MM.1S (cell line): ENCODE measurements at regions not wholly inside any gene's neighbourhood (a gene's known extent, or its start where the extent isn't known, plus 50 kb on each side); places are given as distances from the start of the nearest gene placed in this dataset.

Source experiments
- CTCF ChIP-seq: fragments of 300-600 bp; sonication (generic); IDR thresholded peaks from 2 replicates; pipeline ENCODE4 v1.5.1; 2016; ENCODE audit warnings: antibody characterized with exemption, low read length, mixed read lengths
- EZH2phosphoT487 ChIP-seq: fragments of 300-600 bp; sonication (generic); IDR thresholded peaks from 2 replicates; pipeline ENCODE4 v1.6.1; 2018; ENCODE audit warnings: antibody characterized with exemption, low read length

GRCh38 chr4:28317221-28317620, 1456.6 kb downstream of the STIM2 start:
- TF ChIP-seq CTCF (no peak), EZH2phosphoT487 (no peak)
